ENCODE measurements at regions not wholly inside any gene's neighbourhood (a gene's known extent, or its start where the extent isn't known, plus 50 kb on each side); places are given as distances from the start of the nearest gene placed in this dataset.
"Not testable (repeated sequence)": the region's sequence is repeated elsewhere in the genome, so short reads cannot be mapped to it uniquely, and the experiment has no call there.

GRCh38 chr9:2243666-2244555 lies 228.8 kb downstream of the SMARCA2 start:
- DNase-seq, result no peak

GRCh38 chr9:2247340-2247739 lies 232.2 kb downstream of the SMARCA2 start:
- no peak for DNase-seq

GRCh38 chr9:2248768-2249265 lies 233.7 kb downstream of the SMARCA2 start:
- DNase-seq, result no peak

DNA sequence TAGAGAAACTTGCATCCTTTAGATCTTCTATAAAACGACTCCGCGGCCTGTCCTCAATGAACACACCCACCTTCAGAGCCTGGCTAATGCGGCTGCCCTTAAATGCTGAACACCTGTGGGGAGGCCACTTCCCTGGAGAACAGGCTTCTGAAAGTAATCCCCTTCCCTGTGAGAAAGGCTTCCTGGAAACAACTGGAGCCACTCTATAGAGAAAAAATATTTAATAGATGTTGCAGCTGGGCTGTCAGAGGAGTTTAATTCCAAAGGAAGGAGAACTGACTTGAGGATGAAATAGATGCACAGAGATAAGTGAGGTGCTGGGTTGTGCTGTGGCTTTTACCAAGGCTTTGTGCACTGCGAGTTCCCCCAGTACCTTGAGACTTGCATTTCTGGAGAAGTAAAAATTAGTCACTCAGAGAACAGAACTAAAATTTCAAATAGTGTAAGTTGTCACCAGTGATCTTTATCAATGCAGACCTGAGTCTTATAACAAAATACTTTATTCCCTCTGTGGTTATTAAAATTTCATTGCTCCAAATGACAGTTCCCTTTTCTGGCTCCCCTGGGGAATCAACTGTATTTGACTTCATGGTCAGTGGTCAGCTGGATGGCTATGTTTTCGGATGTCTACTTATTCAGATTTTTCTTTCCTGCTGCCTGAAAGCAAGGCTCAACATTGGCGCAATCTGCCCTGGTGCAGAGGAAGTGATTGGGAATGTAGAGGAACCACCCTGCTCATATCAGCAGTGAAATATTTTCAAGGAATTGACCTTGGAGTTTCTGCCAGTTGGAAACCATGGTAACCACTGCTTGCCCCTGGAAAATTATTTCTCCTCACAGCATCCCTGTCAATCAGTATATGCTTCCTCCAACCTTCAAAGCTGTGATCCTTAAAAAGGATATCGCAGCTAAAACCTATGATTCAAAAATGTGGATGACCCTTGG lies 238.8 kb downstream of the SMARCA2 start:
- no peak for DNase-seq

DNA sequence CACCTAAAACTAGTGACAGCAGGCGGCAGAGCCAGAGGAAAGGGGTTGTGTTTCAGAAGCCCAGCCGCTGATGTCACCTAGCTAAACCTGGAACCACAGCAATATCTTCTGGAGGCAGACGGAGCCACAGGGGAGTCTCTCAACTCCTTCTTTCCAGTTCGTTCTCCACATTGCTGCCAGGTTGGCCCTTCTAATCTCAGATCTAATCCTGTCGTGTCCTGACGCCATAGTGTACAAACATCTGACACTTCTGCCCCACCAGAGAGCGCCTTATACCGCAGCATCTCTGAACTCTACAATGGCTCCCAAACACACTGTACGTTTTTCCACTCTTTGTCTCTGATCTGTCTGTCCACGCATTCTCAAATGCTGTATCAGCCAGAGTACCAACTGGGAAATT lies 240.0 kb downstream of the SMARCA2 start:
- DNase-seq, result no peak

DNA sequence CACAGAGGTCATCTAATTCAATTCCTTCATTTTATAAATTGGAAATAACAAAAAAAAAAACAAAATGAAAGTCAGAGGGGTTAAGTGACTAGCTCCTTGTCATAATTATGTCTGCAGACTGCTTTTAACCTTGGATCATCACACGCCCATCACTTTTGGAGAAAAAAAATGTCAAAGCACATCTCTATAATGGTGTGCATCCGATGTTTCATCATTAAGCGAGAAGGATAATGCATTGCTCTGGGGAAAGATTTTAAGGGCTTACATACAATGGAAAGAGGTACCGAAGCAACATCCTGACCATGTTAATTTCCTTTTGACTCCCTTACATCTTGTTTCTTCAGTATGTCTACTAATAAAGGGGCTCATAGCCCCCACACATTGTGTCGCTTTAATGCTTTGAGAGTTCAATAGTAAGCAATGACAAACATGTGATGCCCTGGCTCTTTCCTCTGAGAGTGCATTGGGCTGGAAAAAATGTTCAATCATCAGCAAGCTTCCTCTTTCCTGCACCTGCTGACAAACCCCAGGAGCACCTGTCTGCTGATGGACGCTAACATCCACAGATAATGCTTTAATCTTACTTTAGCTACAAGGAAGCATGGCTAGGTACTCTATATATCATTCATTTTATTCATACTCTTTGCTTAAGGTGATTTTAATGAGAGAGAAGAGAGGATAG lies 242.2 kb downstream of the SMARCA2 start:
- no peak for DNase-seq

DNA sequence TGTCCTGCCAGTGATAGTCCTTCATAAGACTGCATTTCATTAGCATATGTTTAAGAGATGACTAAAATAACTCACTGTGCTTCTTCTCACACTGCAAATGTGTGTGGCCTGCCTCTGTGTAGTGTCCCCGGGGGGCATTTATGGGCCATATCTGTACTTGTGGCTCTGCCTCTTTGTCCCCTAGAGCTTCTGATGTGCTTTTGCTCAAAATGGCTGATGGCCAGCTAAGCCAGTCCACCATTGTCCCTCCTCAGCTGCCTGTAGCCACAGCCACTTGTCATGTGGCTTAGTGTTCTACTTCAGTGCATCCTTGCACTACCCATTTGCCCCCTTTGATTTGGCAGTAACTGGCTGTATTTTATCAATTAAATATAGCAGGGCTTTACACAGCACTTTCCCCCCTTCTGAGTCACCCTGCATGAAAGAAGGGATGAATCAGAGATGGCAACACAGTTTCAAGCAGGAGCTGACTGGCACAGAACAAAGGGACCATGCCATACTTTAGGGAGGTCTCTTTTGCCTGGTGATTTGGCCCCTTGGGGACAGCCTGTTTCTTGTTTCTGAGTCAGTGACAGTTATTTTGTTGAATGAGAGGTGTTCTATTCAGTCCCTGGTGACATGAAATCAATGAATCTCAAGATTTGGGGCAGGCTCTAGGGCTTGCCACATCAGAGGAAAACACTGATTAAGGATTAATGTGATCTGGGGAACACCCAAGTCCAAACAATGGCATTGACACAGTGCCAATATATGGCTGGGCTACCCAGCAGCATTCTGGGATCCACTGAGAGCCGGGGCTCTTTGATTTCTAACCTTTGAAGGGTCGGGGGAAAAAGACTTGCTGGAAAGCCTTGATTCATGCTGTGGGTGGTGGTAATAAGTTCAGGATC lies 245.5 kb downstream of the SMARCA2 start:
- peak in 1 of 2 experiments; percentile 51 for DNase-seq

- no peak for DNase-seq
Measured at GRCh38 chr9:2261421-2262103, 246.4 kb downstream of the SMARCA2 start.

- DNase-seq, result peak in 1 of 2 experiments; percentile 24
Measured at GRCh38 chr9:2262386-2263071, 247.4 kb downstream of the SMARCA2 start.

GRCh38 chr9:2263111-2263510 lies 248.0 kb downstream of the SMARCA2 start:
- DNase-seq, result no peak

DNA sequence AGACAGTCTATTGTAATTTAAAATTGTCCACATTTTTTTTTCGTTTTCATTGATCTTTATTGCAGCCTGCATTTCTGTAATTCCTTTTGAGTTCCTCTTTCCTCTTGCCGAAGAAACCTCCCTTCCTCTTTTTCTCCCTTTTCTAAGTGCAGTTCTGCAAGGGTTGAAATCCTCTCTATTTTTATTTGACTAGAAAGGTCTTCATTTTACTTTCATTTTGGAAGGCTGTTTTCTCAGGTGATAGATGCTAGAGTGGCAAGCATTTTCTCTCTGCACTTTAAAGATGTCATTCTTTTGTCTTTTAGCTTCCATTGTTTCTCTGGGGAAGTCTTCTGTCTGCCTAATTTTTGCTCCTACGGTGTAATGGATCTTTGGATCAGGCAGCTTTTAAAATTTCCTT lies 248.5 kb downstream of the SMARCA2 start:
- DNase-seq, result no peak

GRCh38 chr9:2264081-2264480 lies 248.9 kb downstream of the SMARCA2 start:
- no peak for DNase-seq

DNA sequence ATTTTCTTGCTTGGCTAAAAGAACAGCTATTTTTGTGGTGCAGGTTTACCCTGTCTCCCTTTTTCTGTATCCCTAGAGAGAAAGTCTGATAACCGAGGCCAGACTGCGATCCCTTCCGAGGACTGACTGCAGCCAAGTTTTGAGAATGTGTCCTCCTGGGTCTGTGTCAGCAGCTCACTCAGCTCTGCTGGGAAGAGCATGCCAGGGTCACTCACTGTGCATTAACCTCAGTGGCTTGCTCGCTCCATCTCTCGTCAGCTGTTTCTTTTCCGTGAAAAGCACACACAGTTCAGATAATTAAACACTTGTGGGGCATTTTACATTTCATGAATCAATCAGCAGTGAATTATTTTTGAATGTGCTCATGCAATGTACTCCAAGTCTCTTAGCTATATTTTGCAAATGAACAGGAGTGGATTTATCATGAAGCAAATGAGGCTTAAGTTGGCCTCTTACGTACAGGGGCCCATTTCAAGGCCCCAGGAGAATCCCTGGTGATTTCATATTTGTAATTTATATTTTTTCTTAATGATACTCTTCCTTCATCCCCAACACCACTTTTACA lies 252.1 kb downstream of the SMARCA2 start:
- DNase-seq, result no peak

- no peak for DNase-seq
Measured at GRCh38 chr9:2269778-2270177, 254.6 kb downstream of the SMARCA2 start.

- no peak for DNase-seq
Measured at GRCh38 chr9:2270565-2270964, 255.4 kb downstream of the SMARCA2 start.

GRCh38 chr9:2271426-2271825 lies 256.3 kb downstream of the SMARCA2 start:
- peak in 1 of 2 experiments; percentile 72 for DNase-seq

GRCh38 chr9:2274762-2275161 lies 259.6 kb downstream of the SMARCA2 start:
- no peak for DNase-seq

DNA sequence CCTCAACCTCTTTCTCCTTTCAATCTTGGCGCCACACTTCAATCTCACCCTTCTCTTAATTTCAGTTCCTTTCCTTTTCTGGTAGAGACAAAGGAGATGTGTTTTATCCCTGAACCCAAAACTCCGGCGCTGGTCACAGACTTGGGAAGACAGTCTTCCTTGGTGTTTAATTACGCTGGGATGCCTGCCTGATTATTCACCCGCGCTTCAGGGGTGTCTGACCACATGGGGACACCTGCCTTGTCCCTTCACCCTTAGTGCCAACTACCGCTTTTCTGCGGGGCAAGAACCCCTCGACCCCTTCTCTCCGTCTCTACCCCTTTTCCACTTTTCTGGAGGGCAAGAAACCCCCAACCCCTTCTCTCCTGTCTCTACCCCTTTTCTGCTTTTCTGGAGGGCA lies 261.1 kb downstream of the SMARCA2 start:
- DNase-seq, result no peak

DNA sequence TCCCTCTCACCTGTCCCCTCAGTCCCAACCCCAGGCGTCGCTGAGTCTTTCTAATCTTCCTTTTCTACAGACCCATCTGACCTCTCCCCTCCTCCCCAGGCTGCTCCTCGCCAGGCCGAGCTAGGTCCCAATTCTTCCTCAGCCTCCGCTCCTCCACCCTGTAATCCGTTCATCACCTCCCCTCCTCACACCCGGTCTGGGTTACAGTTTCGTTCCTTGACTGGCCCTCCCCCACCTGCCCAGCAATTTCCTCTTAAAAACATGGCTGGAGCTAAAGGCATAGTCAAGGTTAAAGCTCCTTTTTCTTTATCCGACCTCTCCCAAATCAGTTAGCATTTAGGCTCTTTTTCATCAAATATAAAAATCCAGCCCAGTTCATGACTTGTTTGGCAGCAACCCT lies 262.0 kb downstream of the SMARCA2 start:
- DNase-seq, result not testable (repeated sequence)

GRCh38 chr9:2277644-2278043 lies 262.5 kb downstream of the SMARCA2 start:
- DNase-seq, result not testable (repeated sequence)

Measured in NCI-H446 (cell line).